ENCODE measurements at regions not wholly inside any gene's neighbourhood (a gene's known extent, or its start where the extent isn't known, plus 50 kb on each side); places are given as distances from the start of the nearest gene placed in this dataset.
A peak's percentile ranks its signal among the peaks of the same experiment; 100 is the strongest.

DNA sequence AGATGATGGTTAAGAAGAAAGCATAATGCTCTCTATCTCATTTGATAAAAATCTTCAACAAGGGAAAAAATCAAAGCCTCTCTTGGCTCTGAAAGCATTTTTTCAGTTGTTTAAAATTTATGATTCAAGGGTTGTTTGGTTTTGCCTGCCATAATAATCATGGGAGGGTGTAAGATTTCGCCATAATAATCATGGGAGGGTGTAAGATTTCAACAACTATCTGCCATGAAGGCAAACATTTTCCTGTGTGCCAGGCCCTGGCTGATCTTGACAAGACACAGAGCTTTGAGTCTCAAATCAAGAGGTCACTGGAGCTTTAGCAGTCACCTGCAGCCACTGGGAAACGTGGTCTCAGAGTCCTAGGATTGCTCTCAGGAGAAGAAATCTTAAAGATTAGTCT is 175.1 kb upstream of the PIEZO2 start:
- WGBS, 2 donors: 81 to 88% methylated on average over 2 of the region's 2 CpGs

GRCh38 chr18:11323359-11323819 is 174.0 kb upstream of the PIEZO2 start:
- 61% methylated on average over 11 of the region's 11 CpGs for WGBS, 2 donors
- H3K36me3 ChIP-seq: no peaks in the 10 kb centered on the region
- H3K27ac ChIP-seq: no peak overlapping the region
- H3K27me3 ChIP-seq: no peaks in the 10 kb centered on the region
- DNase-seq (ENCODE audit: low spot score in 2 of 2): no peak
- no peak overlapping the region for H3K4me3 ChIP-seq
- H3K4me1 ChIP-seq: peaks cover 0 to 19% (median 7%) of the 10 kb centered on the region in 4 donors
- H3K9me3 ChIP-seq: no peaks in the 10 kb centered on the region
- TF ChIP-seq POLR2A (IDR thresholded peaks at IDR 0.05) (no peak), EP300 (IDR thresholded peaks at IDR 0.05) (no peak)
- TF ChIP-seq, protein P1, sequence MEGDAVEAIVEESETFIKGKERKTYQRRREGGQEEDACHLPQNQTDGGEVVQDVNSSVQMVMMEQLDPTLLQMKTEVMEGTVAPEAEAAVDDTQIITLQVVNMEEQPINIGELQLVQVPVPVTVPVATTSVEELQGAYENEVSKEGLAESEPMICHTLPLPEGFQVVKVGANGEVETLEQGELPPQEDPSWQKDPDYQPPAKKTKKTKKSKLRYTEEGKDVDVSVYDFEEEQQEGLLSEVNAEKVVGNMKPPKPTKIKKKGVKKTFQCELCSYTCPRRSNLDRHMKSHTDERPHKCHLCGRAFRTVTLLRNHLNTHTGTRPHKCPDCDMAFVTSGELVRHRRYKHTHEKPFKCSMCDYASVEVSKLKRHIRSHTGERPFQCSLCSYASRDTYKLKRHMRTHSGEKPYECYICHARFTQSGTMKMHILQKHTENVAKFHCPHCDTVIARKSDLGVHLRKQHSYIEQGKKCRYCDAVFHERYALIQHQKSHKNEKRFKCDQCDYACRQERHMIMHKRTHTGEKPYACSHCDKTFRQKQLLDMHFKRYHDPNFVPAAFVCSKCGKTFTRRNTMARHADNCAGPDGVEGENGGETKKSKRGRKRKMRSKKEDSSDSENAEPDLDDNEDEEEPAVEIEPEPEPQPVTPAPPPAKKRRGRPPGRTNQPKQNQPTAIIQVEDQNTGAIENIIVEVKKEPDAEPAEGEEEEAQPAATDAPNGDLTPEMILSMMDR (IDR thresholded peaks at IDR 0.05): no peak

More for the DNA sequence above, 175.1 kb upstream of the PIEZO2 start:
- H3K4me1 ChIP-seq: peaks cover 0 to 19% (median 7%) of the 10 kb centered on the region in 4 donors
- no peaks in the 10 kb centered on the region for H3K36me3 ChIP-seq
- peak overlapping the region in 1 of 4 donors; percentile 8 for H3K27ac ChIP-seq
- no peaks in the 10 kb centered on the region for H3K27me3 ChIP-seq
- no peaks in the 10 kb centered on the region for H3K9me3 ChIP-seq
- no peak for TF ChIP-seq EP300 (IDR thresholded peaks at IDR 0.05)
- TF ChIP-seq POLR2A (IDR thresholded peaks at IDR 0.05): no peak
- TF ChIP-seq, protein P1 (IDR thresholded peaks at IDR 0.05): no peak
- H3K4me3 ChIP-seq: no peak overlapping the region
- no peak for DNase-seq (ENCODE audit: low spot score in 2 of 2)

GRCh38 chr18:11322716-11323115 is 173.3 kb upstream of the PIEZO2 start:
- Histone ChIP-seq H3K36me3 (no peaks in the 10 kb centered on the region), H3K27me3 (no peaks in the 10 kb centered on the region), H3K4me1 (peaks cover 0 to 19% (median 6%) of the 10 kb centered on the region in 4 donors), H3K4me3 (no peak overlapping the region), H3K9me3 (no peaks in the 10 kb centered on the region), H3K27ac (no peak overlapping the region)
- 72 to 78% methylated on average over 7 of the region's 7 CpGs for WGBS, 2 donors
- no peak for DNase-seq (ENCODE audit: low spot score in 2 of 2)
- TF ChIP-seq, protein P1 (IDR thresholded peaks at IDR 0.05): no peak
- TF ChIP-seq EP300 (IDR thresholded peaks at IDR 0.05) (no peak), POLR2A (IDR thresholded peaks at IDR 0.05) (no peak)

DNA sequence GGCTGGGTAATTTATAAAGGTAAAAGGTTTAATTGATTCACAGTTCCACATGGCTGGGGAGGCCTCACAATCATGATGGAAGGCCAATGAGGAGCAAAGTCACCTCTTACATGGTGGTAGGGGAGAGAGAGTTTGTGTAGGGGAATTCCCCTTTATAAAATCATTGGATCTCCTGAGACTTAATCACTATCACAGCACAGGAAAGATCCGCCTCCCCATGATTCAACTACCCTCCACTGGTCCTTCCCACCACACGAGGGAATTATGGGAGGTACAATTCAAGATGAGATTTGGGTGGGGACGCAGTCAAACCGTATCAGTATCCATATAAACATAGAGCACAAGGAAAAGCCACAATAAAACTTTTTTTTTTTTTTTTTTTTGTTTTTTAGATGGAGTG is 172.6 kb upstream of the PIEZO2 start:
- 67 to 68% methylated on average over 4 of the region's 4 CpGs for WGBS, 2 donors
- no peak overlapping the region for H3K4me3 ChIP-seq

GRCh38 chr18:11320986-11321385 is 171.6 kb upstream of the PIEZO2 start:
- no peak for DNase-seq (ENCODE audit: low spot score in 2 of 2)
- 59 to 66% methylated on average over 11 of the region's 11 CpGs for WGBS, 2 donors

More for the DNA sequence above, 172.6 kb upstream of the PIEZO2 start:
- H3K36me3 ChIP-seq: no peaks in the 10 kb centered on the region
- H3K27ac ChIP-seq: no peak overlapping the region
- H3K27me3 ChIP-seq: no peaks in the 10 kb centered on the region
- DNase-seq (ENCODE audit: low spot score in 2 of 2): no peak
- peaks cover 0 to 19% (median 2%) of the 10 kb centered on the region in 4 donors for H3K4me1 ChIP-seq
- H3K9me3 ChIP-seq: no peaks in the 10 kb centered on the region
- TF ChIP-seq EP300 (IDR thresholded peaks at IDR 0.05) (no peak), POLR2A (IDR thresholded peaks at IDR 0.05) (no peak)
- TF ChIP-seq, protein P1 (IDR thresholded peaks at IDR 0.05): no peak

More at GRCh38 chr18:11320986-11321385, 171.6 kb upstream of the PIEZO2 start:
- TF ChIP-seq EP300 (IDR thresholded peaks at IDR 0.05): no peak
- TF ChIP-seq, protein P1 (IDR thresholded peaks at IDR 0.05): no peak
- no peak for TF ChIP-seq POLR2A (IDR thresholded peaks at IDR 0.05)
- no peaks in the 10 kb centered on the region for H3K9me3 ChIP-seq
- H3K4me3 ChIP-seq: no peak overlapping the region
- H3K27ac ChIP-seq: no peak overlapping the region
- peaks cover 0 to 19% (median 0%) of the 10 kb centered on the region in 4 donors for H3K4me1 ChIP-seq
- no peaks in the 10 kb centered on the region for H3K36me3 ChIP-seq
- H3K27me3 ChIP-seq: no peaks in the 10 kb centered on the region
